SK-N-SH treated with all-trans-retinoic acid at 6 μM for 48 hours (cell line): ENCODE measurements at regions not wholly inside any gene's neighbourhood (a gene's known extent, or its start where the extent isn't known, plus 50 kb on each side); places are given as distances from the start of the nearest gene placed in this dataset.

Experiments used
- ATAC-seq: fragments of 200-7000 bp; cut with Tn5 transposase; 3 replicates; pipeline ENCODE4 v1.9.1; 2020; ENCODE audit warnings: mild to moderate bottlenecking, moderate library complexity
- ARNTL ChIP-seq: fragments of 450-650 bp; formaldehyde crosslinking; IDR thresholded peaks from 2 replicates; pipeline ENCODE4 v1.5.0; 2020; ENCODE audit warnings: low read depth, mild to moderate bottlenecking, moderate library complexity, borderline replicate concordance
- CREB5 ChIP-seq: fragments of 250-450 bp; sonication (Bioruptor Pico); IDR thresholded peaks from 2 replicates; pipeline ENCODE4 v1.5.1; 2020; ENCODE audit warnings: low read depth, mild to moderate bottlenecking, moderate library complexity
- CSDC2 ChIP-seq: fragments of 250-450 bp; sonication (Bioruptor Pico); IDR thresholded peaks from 2 replicates; pipeline ENCODE4 v1.5.0; 2020; ENCODE audit warnings: mild to moderate bottlenecking, moderate library complexity
- CSRNP3 ChIP-seq: fragments of 250-450 bp; sonication (Bioruptor Pico); IDR thresholded peaks from 2 replicates; pipeline ENCODE4 v1.5.1; 2021; ENCODE audit warnings: mild to moderate bottlenecking, moderate library complexity
- ESRRG ChIP-seq: fragments of 250-450 bp; sonication (Bioruptor Pico); IDR thresholded peaks from 2 replicates; pipeline ENCODE4 v1.6.1; 2021; ENCODE audit warnings: mild to moderate bottlenecking
- GLIS3 ChIP-seq: fragments of 250-450 bp; sonication (Bioruptor Pico); IDR thresholded peaks from 2 replicates; pipeline ENCODE4 v1.5.0; 2020; ENCODE audit warnings: mild to moderate bottlenecking, moderate library complexity
- ISL1 ChIP-seq: fragments of 250-450 bp; sonication (Bioruptor Pico); IDR thresholded peaks from 2 replicates; pipeline ENCODE4 v2.1.2; 2022; ENCODE audit warnings: mild to moderate bottlenecking, moderate library complexity
- OSR1 ChIP-seq: fragments of 250-450 bp; sonication (Bioruptor Pico); IDR thresholded peaks from 2 replicates; pipeline ENCODE4 v1.8.0; 2022; ENCODE audit warnings: moderate library complexity, mild to moderate bottlenecking, inconsistent platforms
- PATZ1 ChIP-seq: fragments of 250-450 bp; sonication (Bioruptor Pico); IDR thresholded peaks from 2 replicates; pipeline ENCODE4 v1.8.0; 2020; ENCODE audit warnings: mild to moderate bottlenecking, moderate library complexity, borderline replicate concordance
- POU6F1 ChIP-seq: fragments of 250-450 bp; sonication (Bioruptor Pico); IDR thresholded peaks from 2 replicates; pipeline ENCODE4 v1.8.0; 2021; ENCODE audit warnings: low read depth, mild to moderate bottlenecking, moderate library complexity, borderline replicate concordance
- RARB ChIP-seq: fragments of 250-450 bp; sonication (Bioruptor Pico); IDR thresholded peaks from 2 replicates; pipeline ENCODE4 v1.8.0; 2021; ENCODE audit warnings: mild to moderate bottlenecking, moderate library complexity
- SNAI2 ChIP-seq: fragments of 250-450 bp; sonication (Bioruptor Pico); IDR thresholded peaks from 2 replicates; pipeline ENCODE4 v1.5.0; 2020; ENCODE audit warnings: mild to moderate bottlenecking, moderate library complexity
- TCF4 ChIP-seq: fragments of 250-450 bp; sonication (Bioruptor Pico); IDR thresholded peaks from 2 replicates; pipeline ENCODE4 v1.8.0; 2021; ENCODE audit warnings: mild to moderate bottlenecking, moderate library complexity, borderline replicate concordance
- TOX ChIP-seq: fragments of 250-450 bp; sonication (Bioruptor Pico); IDR thresholded peaks from 2 replicates; pipeline ENCODE4 v1.8.0; 2021; ENCODE audit warnings: mild to moderate bottlenecking, moderate library complexity, borderline replicate concordance
- ZC3H10 ChIP-seq: fragments of 250-450 bp; sonication (Bioruptor Pico); IDR thresholded peaks from 2 replicates; pipeline ENCODE4 v1.5.1; 2021; ENCODE audit warnings: mild to moderate bottlenecking, moderate library complexity
- ZFP3 ChIP-seq: fragments of 250-450 bp; sonication (Bioruptor Pico); IDR thresholded peaks from 2 replicates; pipeline ENCODE4 v1.5.0; 2020; ENCODE audit warnings: mild to moderate bottlenecking, moderate library complexity
- ZFP30 ChIP-seq: fragments of 450-650 bp; formaldehyde crosslinking; IDR thresholded peaks from 2 replicates; pipeline ENCODE4 v1.5.0; 2022; ENCODE audit warnings: mild to moderate bottlenecking, moderate library complexity
- ZNF565 ChIP-seq: fragments of 450-650 bp; formaldehyde crosslinking; conservative IDR thresholded peaks from 2 replicates; pipeline ENCODE4 v1.5.0; 2020; ENCODE audit warnings: low read depth, mild to moderate bottlenecking, moderate library complexity
- ZNF70 ChIP-seq: fragments of 450-650 bp; formaldehyde crosslinking; IDR thresholded peaks from 2 replicates; pipeline ENCODE4 v1.5.0; 2020; ENCODE audit warnings: mild to moderate bottlenecking, moderate library complexity
- ZNF8 ChIP-seq: fragments of 450-650 bp; formaldehyde crosslinking; IDR thresholded peaks from 2 replicates; pipeline ENCODE4 v1.5.0; 2020; ENCODE audit warnings: mild to moderate bottlenecking, moderate library complexity

GRCh38 chr1:234990328-234990675 lies 138.3 kb downstream of the TOMM20 start:
- TF ChIP-seq ZFP3 (CRISPR knock-in tag), result no peak
- no peak for TF ChIP-seq CSRNP3
- TF ChIP-seq CREB5 (CRISPR knock-in tag), result no peak
- TF ChIP-seq GLIS3 (CRISPR knock-in tag), result no peak
- TF ChIP-seq ISL1 (CRISPR knock-in tag), result no peak
- no peak for TF ChIP-seq ZNF70
- TF ChIP-seq ARNTL (CRISPR knock-in tag), result no peak
- ATAC-seq, result no peak

- no peak for ATAC-seq
- TF ChIP-seq CREB5 (CRISPR knock-in tag), result no peak
- no peak for TF ChIP-seq POU6F1
- TF ChIP-seq TCF4 (CRISPR knock-in tag), result no peak
- TF ChIP-seq CSRNP3, result no peak
- TF ChIP-seq ZFP30 (CRISPR knock-in tag), result no peak
- no peak for TF ChIP-seq TOX
- TF ChIP-seq OSR1 (CRISPR knock-in tag), result no peak
- no peak for TF ChIP-seq CSDC2 (CRISPR knock-in tag)
- TF ChIP-seq ZC3H10, result no peak
- TF ChIP-seq SNAI2 (CRISPR knock-in tag), result no peak
- no peak for TF ChIP-seq ZNF8 (CRISPR knock-in tag)
- no peak for TF ChIP-seq ZNF565 (CRISPR knock-in tag)
- TF ChIP-seq ESRRG (CRISPR knock-in tag), result no peak
- no peak for TF ChIP-seq ARNTL (CRISPR knock-in tag)
- TF ChIP-seq ISL1 (CRISPR knock-in tag), result no peak
- no peak for TF ChIP-seq RARB (CRISPR knock-in tag)
- no peak for TF ChIP-seq PATZ1 (CRISPR knock-in tag)
- TF ChIP-seq ZFP3 (CRISPR knock-in tag), result no peak
These were observed 138.9 kb downstream of the TOMM20 start for GRCh38 chr1:234989479-234990327.

GRCh38 chr1:234989019-234989418 lies 139.6 kb downstream of the TOMM20 start:
- ATAC-seq, result no peak
- TF ChIP-seq TOX (no peak), ZNF565 (CRISPR knock-in tag) (no peak)
